NCI-H2171 (cell line): ENCODE measurements at regions not wholly inside any gene's neighbourhood (a gene's known extent, or its start where the extent isn't known, plus 50 kb on each side); places are given as distances from the start of the nearest gene placed in this dataset.
"Not testable (repeated sequence)": the region's sequence is repeated elsewhere in the genome, so short reads cannot be mapped to it uniquely, and the experiment has no call there.

Source experiments
- DNase-seq: peaks from one replicate; lab custom pipeline; 2025; lab: John Stamatoyannopoulos, UW

DNA sequence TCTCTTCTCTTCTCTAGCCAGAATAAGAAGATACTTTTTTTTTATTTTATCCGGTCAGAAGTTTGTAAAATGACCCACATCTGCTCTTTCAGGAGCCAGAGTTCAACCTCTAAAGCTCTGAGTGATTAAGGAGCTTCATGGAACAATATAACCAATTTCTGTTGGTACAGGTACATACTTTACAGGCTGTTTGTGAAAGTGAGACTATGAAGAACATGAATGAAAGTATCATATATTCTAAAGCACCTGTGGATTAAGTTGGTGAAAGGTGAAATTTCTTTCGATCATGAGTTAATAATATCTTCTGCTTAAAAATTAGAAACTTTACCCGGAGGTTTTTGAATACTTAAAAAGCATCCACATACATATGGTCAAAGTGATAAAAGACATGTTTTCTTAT is 65.2 kb downstream of the DMRT2 start:
- DNase-seq: no peak

DNA sequence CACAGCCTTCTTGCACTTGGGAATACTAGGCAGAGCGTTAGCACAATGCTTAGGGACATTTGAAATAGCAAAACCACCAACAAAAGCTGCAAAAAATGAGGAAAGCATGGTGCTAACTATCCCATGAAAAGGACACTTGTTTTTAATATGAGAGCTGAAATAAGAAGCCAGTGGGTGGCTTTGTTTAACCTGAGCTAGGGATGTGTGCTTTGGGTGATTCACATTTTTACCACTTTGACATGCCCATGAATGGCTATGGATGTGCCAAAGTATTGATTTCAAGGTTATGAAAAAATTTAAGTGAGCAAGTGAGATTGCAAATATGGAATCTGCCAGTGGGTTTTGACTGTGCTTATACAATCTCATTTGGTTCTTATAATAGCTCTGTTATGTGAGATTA is 67.3 kb downstream of the DMRT2 start:
- no peak for DNase-seq

DNA sequence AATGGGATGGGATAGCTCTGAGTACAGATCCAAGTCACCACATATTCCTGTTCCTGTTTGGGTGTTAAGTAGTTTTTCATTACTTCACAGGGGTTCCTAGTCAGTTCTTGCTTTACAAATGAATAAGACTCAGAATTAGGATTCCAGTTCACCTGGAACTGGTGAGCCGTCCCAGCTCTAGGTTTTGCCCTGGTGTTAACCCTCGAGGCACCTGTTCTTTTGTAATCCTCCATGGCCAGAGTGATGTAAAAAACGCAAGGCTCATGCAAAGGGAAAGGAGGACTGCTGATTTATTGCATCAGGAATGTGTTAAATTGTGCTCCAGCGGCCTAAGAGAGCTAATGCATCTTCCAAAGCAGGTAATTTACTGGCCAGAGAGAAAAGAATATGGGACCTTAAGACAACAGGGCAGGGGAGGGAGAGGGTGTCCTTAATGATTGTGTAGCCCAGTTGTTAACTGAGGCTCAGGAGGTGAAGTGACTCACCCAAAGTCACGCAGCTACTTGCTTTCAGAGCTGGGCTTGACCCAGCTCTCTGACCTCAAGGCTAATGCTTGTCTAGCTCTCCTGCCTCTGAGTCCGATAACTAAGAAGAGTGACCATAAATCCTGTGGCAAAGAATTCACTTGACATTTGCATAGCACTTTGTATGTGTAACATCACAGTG is 70.5 kb downstream of the DMRT2 start:
- DNase-seq: no peak

DNA sequence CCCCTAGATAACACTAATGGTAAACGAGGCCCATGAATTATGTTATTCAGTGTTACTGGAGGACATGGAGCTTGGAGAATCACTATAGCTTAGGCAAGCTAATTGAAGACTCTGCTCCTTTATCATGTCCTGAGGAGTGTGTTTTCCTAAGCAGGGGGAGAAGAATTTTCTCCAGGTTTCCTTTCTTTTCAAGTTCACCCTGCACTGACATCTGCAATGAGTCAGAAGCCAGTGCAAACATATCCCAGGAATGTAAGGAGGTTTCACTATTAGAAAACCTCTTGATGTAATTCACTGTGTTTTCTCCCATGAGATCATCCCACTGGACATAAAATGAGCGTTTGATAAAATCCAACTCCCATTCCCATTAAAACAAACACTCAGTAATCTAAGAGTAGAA is 75.6 kb downstream of the DMRT2 start:
- no peak for DNase-seq

DNA sequence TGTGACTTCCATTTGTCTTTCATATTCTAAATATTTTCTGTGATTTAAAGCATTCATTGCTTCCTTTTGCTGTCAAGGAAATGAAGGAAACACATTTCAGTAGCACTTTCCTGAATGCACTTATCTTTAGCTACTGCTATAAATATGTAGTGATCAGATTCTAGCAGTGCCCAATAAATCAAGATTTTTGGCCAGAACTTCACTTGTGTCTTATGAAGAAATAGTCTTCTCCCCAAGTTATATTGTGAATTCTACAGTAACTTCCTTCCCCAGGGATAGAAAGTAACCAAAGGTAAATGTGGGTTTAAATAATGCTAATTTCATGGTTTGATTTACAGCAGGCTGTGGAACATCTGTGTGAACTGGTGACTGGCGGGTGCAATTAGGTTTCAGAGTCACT is 77.9 kb downstream of the DMRT2 start:
- no peak for DNase-seq

DNA sequence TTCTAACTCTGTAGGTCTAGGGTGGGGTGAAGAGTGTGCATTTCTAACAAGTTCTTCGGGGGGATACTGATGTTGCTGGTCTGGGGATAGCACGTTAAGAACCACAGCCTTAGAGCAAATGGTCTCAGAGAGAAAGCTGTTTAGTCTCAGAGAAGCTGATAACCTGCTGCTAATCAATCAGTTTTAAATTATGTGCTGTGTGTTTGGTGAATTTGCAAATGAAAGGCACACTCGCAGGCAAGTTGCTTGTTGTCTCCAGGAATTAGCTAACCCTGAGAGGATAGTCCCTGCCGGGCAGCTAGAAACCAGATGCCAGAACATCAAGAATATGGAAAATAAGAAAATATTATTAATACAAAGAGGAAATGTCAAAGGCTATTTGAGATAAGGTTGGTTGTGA is 79.2 kb downstream of the DMRT2 start:
- no peak for DNase-seq

DNA sequence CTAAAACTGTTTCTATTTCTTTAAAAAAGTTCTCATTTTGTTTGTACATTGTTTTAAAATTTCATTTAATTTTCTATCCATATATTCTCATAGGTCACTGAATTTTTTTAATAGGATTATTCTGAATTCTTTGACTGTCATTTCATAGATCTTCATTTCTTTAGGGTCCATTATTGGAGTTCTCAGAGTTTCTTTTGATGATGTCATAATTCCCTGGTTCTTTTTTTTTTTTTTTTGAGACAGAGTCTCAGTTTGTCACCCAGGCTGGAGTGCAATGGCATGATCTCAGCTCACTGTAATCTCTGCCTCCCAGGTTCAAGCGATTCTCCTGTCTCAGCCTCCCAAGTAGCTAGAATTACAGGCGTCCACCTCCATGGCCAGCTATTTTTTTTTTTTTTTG is 89.9 kb downstream of the DMRT2 start:
- DNase-seq: no peak

DNA sequence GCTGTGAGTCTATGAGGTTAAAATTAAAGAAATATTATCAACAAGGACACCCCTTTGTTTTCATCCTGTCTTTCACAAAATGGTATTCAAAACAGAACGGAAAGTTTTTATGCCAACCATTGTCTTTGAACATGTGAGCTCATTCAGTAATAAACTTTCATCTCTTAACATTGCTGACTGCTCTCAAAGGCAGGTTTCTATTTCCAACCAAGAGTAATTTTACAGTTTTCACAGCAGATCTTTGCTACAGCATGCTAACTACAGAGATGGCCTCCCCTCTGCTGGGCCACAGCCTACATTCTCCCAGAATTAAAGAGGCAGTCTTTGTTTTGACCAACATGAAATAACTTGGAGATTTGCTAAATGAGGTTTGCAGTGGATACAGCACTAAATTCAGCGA is 101.5 kb downstream of the DMRT2 start:
- DNase-seq: no peak

DNA sequence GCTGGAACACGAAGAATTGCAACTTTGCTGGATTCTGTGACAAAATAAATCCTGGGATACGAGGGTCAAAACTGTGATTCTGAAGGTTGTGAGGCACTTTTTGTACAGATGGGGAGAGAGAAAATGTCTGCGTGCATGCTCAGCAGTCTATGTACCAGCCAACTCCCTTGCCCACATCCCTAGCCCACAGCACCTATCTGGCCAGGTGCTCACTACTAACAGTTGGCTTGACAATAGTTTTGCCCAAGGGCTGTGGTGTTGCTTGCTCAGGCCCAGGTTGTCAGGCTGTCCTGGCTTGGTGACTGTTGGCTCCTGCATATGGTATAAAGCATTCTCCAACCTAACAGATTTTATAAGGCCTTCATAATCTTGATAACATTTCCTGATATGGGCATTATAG is 102.0 kb downstream of the DMRT2 start:
- DNase-seq: no peak

DNA sequence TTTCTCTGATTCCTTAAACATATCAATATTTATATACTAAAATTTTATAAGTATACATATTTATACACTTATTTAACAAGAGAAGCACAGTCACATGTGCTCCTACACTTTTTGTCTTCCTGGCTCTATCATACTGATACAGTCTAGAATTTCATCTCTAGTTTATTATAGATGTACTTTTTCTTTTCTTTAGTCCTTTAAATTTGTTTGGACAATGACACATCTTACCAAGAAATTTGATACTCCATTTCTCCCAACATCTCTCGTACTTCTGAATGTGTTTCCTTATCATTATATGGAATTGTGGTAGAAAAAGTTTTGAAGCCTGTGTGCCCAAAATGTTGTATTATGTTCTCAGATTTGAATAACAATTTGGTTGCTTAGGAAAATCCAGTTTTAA is 104.6 kb downstream of the DMRT2 start:
- DNase-seq: no peak

DNA sequence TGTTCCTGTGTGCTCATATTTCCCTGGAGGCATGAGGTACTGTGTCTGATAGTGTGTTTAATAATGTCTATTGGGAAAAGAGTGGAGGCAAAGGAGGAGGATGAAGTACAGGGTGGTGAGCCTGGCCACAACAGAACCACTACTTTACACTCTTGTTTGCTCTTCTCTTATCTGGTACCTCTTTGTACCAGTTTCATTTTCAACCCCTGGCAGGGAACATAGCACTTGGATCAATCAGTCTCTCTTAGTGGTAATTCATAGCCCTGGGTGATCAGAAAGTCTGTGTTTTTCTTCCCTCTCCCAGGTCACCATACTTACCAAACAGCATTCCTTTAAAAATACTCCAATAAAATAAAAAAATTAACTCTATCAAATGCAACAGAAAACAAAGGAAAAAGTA is 105.4 kb downstream of the DMRT2 start:
- no peak for DNase-seq

DNA sequence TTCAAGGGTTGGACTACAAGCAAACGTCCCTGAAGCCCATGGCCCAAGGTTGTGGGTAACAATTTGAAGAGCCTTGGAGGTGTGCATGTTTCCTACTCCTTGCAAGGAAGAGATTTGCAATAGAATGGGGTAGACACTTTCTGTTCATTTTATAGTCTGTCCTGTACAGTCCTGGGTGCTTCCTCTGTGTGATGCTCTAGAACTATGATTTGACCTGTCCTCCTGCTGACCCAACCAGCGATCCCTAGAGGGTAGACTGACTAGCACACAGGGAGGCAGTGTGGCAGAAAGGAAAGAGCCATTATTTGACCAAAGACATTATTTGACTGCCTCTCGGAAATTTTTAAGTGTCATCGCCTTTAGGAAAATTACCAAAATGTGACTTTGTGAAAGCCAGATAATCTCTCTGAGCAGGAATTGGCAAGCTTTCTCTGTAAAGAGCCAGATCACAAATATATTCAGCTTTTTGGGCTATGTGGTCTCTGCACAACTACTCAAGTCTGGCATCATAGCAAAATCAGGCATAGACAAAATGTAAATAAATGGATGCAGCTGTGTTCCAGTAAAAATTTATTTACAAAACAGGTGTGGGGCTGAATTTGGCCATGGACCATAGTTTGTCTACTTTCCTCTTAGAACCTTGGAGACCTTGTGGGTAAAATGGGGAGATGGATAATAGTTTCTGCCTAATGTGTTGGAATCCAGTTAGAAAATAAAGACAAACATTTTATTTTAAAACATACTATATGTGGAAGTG is 106.8 kb downstream of the DMRT2 start:
- DNase-seq: no peak

DNA sequence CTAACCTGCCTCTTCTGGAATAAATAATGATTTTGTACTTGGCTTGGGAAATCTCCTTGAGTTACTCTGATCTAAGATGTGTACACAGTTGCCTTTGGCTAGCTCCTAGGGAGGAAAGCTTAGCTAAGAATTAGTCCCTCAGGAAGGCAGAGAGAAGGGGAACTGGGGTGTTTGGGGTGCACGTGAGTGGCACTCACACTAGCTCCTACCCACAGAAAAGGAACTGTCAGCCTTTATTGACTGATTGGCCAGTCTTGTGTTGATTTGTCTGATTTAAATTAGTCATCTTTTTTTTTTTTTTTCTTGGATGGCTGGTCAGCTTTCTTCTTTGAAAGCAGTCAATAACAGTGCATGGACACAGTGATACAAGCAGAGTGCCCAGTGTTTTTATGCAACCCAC is 107.7 kb downstream of the DMRT2 start:
- no peak for DNase-seq

DNA sequence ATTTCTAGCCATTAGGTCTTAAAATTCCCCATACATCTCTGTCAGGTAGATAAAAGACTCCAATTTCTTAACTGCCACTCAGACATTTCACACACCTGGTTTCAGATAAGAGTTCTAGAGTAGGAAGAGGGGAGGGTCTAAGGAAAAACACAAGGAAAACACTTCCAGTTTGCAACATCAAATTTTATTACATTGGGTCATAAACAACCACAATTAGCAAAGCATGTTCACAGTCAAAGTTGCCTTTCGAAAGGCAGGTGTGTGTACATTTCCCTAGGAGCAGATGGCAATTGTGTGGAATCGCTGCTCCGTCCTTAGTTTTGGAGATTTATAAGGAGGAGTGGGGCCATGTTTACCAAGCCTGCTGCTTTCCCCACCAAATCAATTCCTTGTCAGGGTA is 120.8 kb downstream of the DMRT2 start:
- no peak for DNase-seq

DNA sequence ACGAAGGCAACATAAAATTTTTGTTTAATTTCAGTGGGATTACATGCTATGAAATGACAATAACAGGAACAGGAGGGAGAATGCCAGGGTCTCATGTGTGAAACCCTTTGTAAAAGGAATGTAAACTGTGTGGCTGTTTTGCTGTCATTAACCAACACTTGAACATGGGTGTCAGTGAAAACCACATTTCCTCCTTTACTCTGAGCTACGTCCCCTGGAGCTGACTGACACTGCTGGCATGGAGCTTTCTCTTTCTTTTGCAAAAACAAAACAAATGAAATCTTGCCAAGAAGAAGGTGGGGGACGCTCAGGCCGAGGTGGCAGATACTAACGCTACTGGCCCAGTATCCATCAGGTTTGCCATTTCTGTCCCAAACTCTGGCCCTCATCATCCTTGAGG is 121.4 kb downstream of the DMRT2 start:
- no peak for DNase-seq

DNA sequence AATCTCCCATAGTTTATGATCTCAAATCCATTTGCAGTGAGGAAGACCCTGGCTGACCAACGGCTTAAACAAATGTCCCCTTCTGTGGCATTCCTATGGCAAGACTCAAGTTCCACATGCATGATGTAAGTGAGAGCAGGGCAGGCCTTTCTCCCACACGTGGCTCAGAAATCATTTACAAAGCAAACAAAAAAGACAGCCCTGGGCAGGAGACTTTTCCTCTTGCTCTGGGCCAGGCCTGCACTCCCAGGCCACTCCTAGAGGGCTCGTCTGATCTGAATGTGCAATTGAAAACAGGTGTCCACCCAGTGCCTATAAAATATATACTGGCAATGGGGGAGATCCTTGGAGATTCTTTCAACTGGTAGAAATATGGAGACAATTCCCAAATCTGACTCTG is 123.1 kb downstream of the DMRT2 start:
- no peak for DNase-seq

DNA sequence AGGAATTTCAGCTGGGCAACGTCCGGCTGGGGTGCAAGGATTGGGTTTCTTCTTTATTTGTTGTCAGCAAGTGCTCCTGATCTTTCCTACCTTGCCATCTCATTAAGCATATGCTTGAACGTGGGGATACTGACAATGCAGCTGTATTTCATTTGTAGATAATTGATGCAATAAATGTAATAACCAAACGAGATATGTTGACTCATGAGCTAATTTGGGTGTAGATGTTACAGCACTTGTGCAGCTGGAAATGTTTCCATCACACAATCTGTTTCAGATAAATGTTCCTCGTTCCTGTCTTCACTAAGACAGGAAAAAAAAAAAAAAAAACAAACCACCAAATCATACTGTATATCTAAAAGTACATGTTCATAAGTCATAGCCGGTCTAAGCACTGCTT is 123.8 kb downstream of the DMRT2 start:
- no peak for DNase-seq

DNA sequence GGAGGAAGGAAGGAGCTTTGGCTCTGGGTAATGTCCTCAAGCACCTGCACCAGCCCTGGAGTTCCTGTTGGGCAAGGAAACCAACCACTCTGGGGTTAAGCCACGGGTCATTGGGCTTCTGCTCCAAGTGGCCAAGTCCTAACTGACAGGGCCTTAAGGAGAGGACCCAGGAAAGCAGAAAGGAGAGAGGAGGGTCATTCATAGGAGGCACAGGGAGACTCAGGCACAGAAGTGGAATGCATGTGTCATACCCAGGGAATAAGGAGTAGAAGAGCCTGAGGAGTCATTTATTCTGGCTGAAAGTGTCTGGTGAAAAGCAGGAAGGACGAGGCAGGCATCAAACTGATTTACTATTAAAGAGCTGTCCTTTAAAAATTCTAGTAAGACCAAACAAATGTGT is 129.2 kb downstream of the DMRT2 start:
- no peak for DNase-seq

DNA sequence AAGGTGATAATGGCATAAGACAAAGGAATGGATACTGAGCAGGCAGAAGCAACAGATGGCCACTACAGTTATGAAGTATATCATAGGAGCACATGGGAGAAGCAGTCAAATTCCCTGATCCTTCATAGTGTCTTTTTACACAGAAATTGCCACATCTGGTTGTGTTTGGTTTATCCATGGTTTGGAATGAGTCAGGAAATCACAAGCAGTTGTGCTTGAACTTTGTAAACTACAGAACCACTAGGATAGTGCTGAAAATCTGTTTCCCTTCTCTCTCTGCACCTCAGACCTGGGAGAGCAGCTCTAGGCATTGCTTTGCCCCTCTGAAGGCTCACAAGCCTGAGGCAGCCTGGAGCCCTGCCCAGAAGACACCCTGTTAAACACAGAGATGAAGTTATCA is 134.0 kb downstream of the DMRT2 start:
- DNase-seq: no peak

DNA sequence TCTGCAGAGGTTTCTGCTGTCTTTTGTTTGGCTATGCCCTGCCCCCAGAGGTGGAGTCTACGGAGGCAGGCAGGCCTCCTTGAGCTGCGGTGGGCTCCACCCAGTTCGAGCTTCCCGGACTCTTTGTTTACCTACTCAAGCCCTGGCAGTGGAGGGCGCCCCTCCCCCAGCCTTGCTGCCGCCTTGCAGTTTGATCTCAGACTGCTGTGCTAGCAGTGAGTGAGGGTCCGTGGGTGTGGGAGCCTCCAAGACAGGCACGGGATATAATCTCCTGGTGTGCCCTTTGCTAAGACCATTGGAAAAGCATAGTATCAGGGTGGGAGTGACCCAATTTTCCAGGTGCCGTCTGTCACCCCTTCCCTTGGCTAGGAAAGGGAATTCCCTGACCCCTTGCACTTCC is 137.0 kb downstream of the DMRT2 start:
- DNase-seq: not testable (repeated sequence)

DNA sequence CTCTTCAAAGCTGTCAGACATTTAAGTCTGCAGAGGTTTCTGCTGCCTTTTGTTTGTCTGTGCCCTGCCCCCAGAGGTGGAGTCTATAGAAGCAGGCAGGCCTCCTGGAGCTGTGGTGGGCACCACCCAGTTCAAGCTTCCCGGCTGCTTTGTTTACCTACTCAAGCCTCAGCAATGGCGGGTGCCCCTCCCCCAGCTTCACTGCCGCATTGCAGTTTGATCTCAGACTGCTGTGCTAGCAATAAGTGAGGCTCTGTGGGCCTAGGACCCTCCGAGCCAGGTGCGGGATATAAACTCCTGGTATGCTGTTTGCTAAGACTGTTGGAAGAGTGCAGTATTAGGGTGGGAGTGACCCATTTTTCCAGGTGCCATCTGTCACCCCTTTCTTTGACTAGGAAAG is 145.5 kb downstream of the DMRT2 start:
- not testable (repeated sequence) for DNase-seq

DNA sequence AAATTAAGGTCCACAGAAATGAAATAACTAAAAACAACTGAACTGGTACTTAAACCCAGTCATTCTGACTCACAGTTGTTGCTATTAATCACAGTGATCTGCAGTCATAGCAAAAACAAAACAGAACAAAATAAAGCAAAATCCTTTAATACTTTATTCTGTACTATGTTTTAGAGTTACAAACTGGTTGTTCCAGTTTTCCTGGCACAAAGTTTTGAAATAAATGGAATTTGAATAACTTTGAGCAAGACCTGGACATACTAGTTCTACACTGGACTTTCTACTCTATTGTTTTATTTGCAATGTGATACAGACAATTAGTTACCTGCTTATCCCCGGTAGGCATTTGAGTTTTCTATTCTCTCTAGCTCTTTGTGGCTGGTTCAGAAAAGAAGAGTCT is 147.9 kb downstream of the DMRT2 start:
- DNase-seq: no peak

DNA sequence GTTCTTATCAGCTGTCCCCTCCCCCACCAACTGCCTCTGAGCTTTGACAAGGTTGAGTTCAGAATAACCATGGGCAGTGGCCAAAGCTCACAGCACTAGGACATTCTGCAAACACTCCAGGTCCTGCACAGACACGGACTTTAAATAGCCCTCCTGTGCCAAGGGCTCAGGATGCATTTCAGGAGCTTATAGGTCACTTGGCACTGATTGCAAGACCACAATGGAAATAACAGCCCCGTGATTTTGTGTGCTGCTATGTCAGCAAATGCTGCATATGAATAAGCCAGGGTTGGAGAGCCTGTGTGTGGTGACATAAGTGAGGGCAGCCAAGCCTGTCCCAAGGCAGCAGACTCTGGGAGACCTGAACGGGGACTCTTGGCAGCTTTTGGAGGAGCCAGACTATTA is 150.7 kb downstream of the DMRT2 start:
- DNase-seq: no peak

DNA sequence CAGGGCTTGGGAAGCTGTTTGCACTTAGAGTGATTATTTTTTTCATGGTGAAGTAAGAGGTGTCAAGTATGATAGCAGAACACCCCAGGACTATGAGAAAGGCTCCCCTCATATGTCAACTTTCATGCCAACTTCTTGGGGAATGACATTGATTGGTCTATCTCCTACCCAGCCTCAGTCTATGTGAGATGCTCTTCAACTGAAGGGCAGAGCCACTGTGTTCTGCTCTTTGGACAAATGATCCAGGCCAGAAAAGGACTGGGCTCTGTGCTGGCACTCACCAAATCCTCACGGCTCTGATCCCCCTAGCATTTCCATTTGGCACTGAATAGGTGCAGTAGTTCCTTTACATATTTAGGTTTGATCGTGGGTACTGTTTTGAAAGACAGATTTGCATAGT is 151.1 kb downstream of the DMRT2 start:
- no peak for DNase-seq
